ENCODE measurements at regions not wholly inside any gene's neighbourhood (a gene's known extent, or its start where the extent isn't known, plus 50 kb on each side); places are given as distances from the start of the nearest gene placed in this dataset.

GRCh38 chr4:130576218-130576617 lies 1480.3 kb downstream of the C4orf33 start:
- Histone ChIP-seq H4K12ac (ENCODE audit: low read depth, low read length) (no peak overlapping the region), H3K9ac (ENCODE audit: low read length) (no peak overlapping the region), H3K14ac (ENCODE audit: low read length) (no peak overlapping the region), H3K23ac (ENCODE audit: low read length) (no peak overlapping the region), H2BK12ac (ENCODE audit: low read length) (no peak overlapping the region), H3K4ac (ENCODE audit: low read depth, low read length) (no peak overlapping the region), H2BK120ac (ENCODE audit: insufficient read depth, low read length, poor library complexity) (no peak overlapping the region), H4K91ac (ENCODE audit: low read depth, low read length) (no peak overlapping the region), H3K36me3 (ENCODE audit: control insufficient read depth in 1 of 2, insufficient read depth in 2 of 2, low read length in 2 of 2) (no peaks in the 10 kb centered on the region), H3K4me3 (ENCODE audit: low read depth, low read length) (no peak overlapping the region), H3K4me1 (ENCODE audit: control insufficient read depth in 1 of 2, insufficient read depth in 2 of 2, low read length in 2 of 2) (no peaks in the 10 kb centered on the region), H3K79me1 (ENCODE audit: low read length) (no peaks in the 10 kb centered on the region), H3K9me3 (ENCODE audit: insufficient read depth, low read depth, low read length) (no peaks in the 10 kb centered on the region), H3K79me2 (ENCODE audit: control insufficient read depth, insufficient read depth, low read length, poor library complexity) (no peaks in the 10 kb centered on the region), H3K27ac (ENCODE audit: low read depth, low read length) (no peak overlapping the region), H3K4me2 (ENCODE audit: low read length) (no peak overlapping the region), H3K27me3 (ENCODE audit: insufficient read depth, low read length) (no peaks in the 10 kb centered on the region), H3K18ac (ENCODE audit: low read length) (no peak overlapping the region), H2AFZ (ENCODE audit: insufficient read depth, low read length, poor library complexity) (no peak overlapping the region), H4K8ac (ENCODE audit: low read depth, low read length) (no peak overlapping the region), H2BK5ac (ENCODE audit: low read depth, low read length, poor library complexity) (no peak overlapping the region), H2AK5ac (ENCODE audit: low read length) (no peak overlapping the region)
- DNase-seq = no peak
- no CpG with 5 or more reads among the region's 1 CpG for WGBS (ENCODE audit: extremely low coverage, insufficient coverage, insufficient read length)

GRCh38 chr4:130591091-130591490 lies 1495.1 kb downstream of the C4orf33 start:
- H3K4ac ChIP-seq (ENCODE audit: low read depth, low read length) = no peak overlapping the region
- no peaks in the 10 kb centered on the region for H3K9me3 ChIP-seq (ENCODE audit: insufficient read depth, low read depth, low read length)
- H3K27ac ChIP-seq (ENCODE audit: low read depth, low read length) = peak overlapping the region; percentile 74
- H2BK12ac ChIP-seq (ENCODE audit: low read length) = peak overlapping the region; percentile 64
- no peak overlapping the region for H3K4me3 ChIP-seq (ENCODE audit: low read depth, low read length)
- no peak overlapping the region for H2BK5ac ChIP-seq (ENCODE audit: low read depth, low read length, poor library complexity)
- no peak overlapping the region for H2AK5ac ChIP-seq (ENCODE audit: low read length)
- H3K27me3 ChIP-seq (ENCODE audit: insufficient read depth, low read length) = no peaks in the 10 kb centered on the region
- DNase-seq = peak; percentile 51 to 90
- peak overlapping the region; percentile 14 for H4K91ac ChIP-seq (ENCODE audit: low read depth, low read length)
- WGBS (ENCODE audit: extremely low coverage, insufficient coverage, insufficient read length) = no CpG with 5 or more reads among the region's 2 CpGs
- no peak overlapping the region for H3K18ac ChIP-seq (ENCODE audit: low read length)
- peaks cover 0 to 4% of the 10 kb centered on the region in 2 experiments for H3K4me1 ChIP-seq (ENCODE audit: control insufficient read depth in 1 of 2, insufficient read depth in 2 of 2, low read length in 2 of 2)
- no peak overlapping the region for H4K12ac ChIP-seq (ENCODE audit: low read depth, low read length)
- H3K79me2 ChIP-seq (ENCODE audit: control insufficient read depth, insufficient read depth, low read length, poor library complexity) = no peaks in the 10 kb centered on the region
- H3K79me1 ChIP-seq (ENCODE audit: low read length) = no peaks in the 10 kb centered on the region
- H4K8ac ChIP-seq (ENCODE audit: low read depth, low read length) = no peak overlapping the region
- H2BK120ac ChIP-seq (ENCODE audit: insufficient read depth, low read length, poor library complexity) = peak overlapping the region; percentile 33
- no peak overlapping the region for H3K14ac ChIP-seq (ENCODE audit: low read length)
- H3K36me3 ChIP-seq (ENCODE audit: control insufficient read depth in 1 of 2, insufficient read depth in 2 of 2, low read length in 2 of 2) = no peaks in the 10 kb centered on the region
- H3K23ac ChIP-seq (ENCODE audit: low read length) = no peak overlapping the region
- H2AFZ ChIP-seq (ENCODE audit: insufficient read depth, low read length, poor library complexity) = no peak overlapping the region
- no peak overlapping the region for H3K4me2 ChIP-seq (ENCODE audit: low read length)
- no peak overlapping the region for H3K9ac ChIP-seq (ENCODE audit: low read length)

- Histone ChIP-seq H4K12ac (ENCODE audit: low read depth, low read length) (no peak overlapping the region), H3K4me2 (ENCODE audit: low read length) (no peak overlapping the region), H3K18ac (ENCODE audit: low read length) (no peak overlapping the region), H3K27me3 (ENCODE audit: insufficient read depth, low read length) (no peaks in the 10 kb centered on the region), H3K14ac (ENCODE audit: low read length) (no peak overlapping the region), H2BK12ac (ENCODE audit: low read length) (no peak overlapping the region), H3K23ac (ENCODE audit: low read length) (no peak overlapping the region), H2AK5ac (ENCODE audit: low read length) (no peak overlapping the region), H3K9ac (ENCODE audit: low read length) (no peak overlapping the region), H3K4me1 (ENCODE audit: control insufficient read depth in 1 of 2, insufficient read depth in 2 of 2, low read length in 2 of 2) (no peaks in the 10 kb centered on the region), H3K9me3 (ENCODE audit: insufficient read depth, low read depth, low read length) (no peaks in the 10 kb centered on the region), H4K8ac (ENCODE audit: low read depth, low read length) (no peak overlapping the region), H2BK5ac (ENCODE audit: low read depth, low read length, poor library complexity) (no peak overlapping the region), H3K4ac (ENCODE audit: low read depth, low read length) (no peak overlapping the region), H3K4me3 (ENCODE audit: low read depth, low read length) (no peak overlapping the region), H3K79me1 (ENCODE audit: low read length) (no peaks in the 10 kb centered on the region), H2BK120ac (ENCODE audit: insufficient read depth, low read length, poor library complexity) (no peak overlapping the region), H3K27ac (ENCODE audit: low read depth, low read length) (no peak overlapping the region), H2AFZ (ENCODE audit: insufficient read depth, low read length, poor library complexity) (no peak overlapping the region), H3K79me2 (ENCODE audit: control insufficient read depth, insufficient read depth, low read length, poor library complexity) (no peaks in the 10 kb centered on the region), H3K36me3 (ENCODE audit: control insufficient read depth in 1 of 2, insufficient read depth in 2 of 2, low read length in 2 of 2) (no peaks in the 10 kb centered on the region), H4K91ac (ENCODE audit: low read depth, low read length) (no peak overlapping the region)
- peak in 1 of 2 donors; percentile 66 for DNase-seq
- WGBS (ENCODE audit: extremely low coverage, insufficient coverage, insufficient read length) = no CpG with 5 or more reads among the region's 4 CpGs
Measured at GRCh38 chr4:130600706-130601105, 1504.8 kb downstream of the C4orf33 start.

- H3K4ac ChIP-seq (ENCODE audit: low read depth, low read length) = no peak overlapping the region
- WGBS (ENCODE audit: extremely low coverage, insufficient coverage, insufficient read length) = no CpG with 5 or more reads among the region's 3 CpGs
- H3K9me3 ChIP-seq (ENCODE audit: insufficient read depth, low read depth, low read length) = no peaks in the 10 kb centered on the region
Measured at GRCh38 chr4:130603043-130603442, 1507.1 kb downstream of the C4orf33 start.

More at GRCh38 chr4:130603043-130603442, 1507.1 kb downstream of the C4orf33 start:
- no peak overlapping the region for H3K9ac ChIP-seq (ENCODE audit: low read length)
- no peaks in the 10 kb centered on the region for H3K79me2 ChIP-seq (ENCODE audit: control insufficient read depth, insufficient read depth, low read length, poor library complexity)
- no peak overlapping the region for H3K27ac ChIP-seq (ENCODE audit: low read depth, low read length)
- no peak overlapping the region for H2AFZ ChIP-seq (ENCODE audit: insufficient read depth, low read length, poor library complexity)
- no peaks in the 10 kb centered on the region for H3K4me1 ChIP-seq (ENCODE audit: control insufficient read depth in 1 of 2, insufficient read depth in 2 of 2, low read length in 2 of 2)
- H3K79me1 ChIP-seq (ENCODE audit: low read length) = no peaks in the 10 kb centered on the region
- no peaks in the 10 kb centered on the region for H3K27me3 ChIP-seq (ENCODE audit: insufficient read depth, low read length)
- H2BK120ac ChIP-seq (ENCODE audit: insufficient read depth, low read length, poor library complexity) = no peak overlapping the region
- no peaks in the 10 kb centered on the region for H3K36me3 ChIP-seq (ENCODE audit: control insufficient read depth in 1 of 2, insufficient read depth in 2 of 2, low read length in 2 of 2)
- H2AK5ac ChIP-seq (ENCODE audit: low read length) = no peak overlapping the region
- H3K4me3 ChIP-seq (ENCODE audit: low read depth, low read length) = no peak overlapping the region
- no peak overlapping the region for H2BK5ac ChIP-seq (ENCODE audit: low read depth, low read length, poor library complexity)
- H3K18ac ChIP-seq (ENCODE audit: low read length) = no peak overlapping the region
- H3K23ac ChIP-seq (ENCODE audit: low read length) = no peak overlapping the region
- no peak overlapping the region for H3K4me2 ChIP-seq (ENCODE audit: low read length)
- H3K14ac ChIP-seq (ENCODE audit: low read length) = no peak overlapping the region
- H4K12ac ChIP-seq (ENCODE audit: low read depth, low read length) = no peak overlapping the region
- DNase-seq = no peak
- no peak overlapping the region for H2BK12ac ChIP-seq (ENCODE audit: low read length)
- H4K91ac ChIP-seq (ENCODE audit: low read depth, low read length) = no peak overlapping the region
- H4K8ac ChIP-seq (ENCODE audit: low read depth, low read length) = no peak overlapping the region
